ENCODE measurements at regions not wholly inside any gene's neighbourhood (a gene's known extent, or its start where the extent isn't known, plus 50 kb on each side); places are given as distances from the start of the nearest gene placed in this dataset.

DNA sequence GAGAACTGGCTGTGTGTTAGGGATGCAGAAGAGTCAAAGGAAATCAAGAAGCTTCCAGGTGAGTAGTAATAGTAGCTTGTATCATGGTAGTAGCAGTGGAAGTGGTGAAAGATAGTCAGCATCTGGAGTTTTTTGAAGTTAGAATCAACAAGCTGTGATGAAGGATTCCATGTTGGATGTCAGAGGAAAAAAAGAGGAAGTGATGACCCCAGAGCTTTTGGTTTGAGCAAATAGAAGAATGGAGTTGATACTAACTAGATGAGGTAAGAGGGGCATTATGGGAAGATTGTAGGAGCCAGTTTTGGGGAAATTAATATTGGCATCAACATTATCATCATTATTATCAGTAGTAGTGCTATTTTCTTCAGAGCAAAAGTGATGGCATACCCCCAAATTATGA lies 542.2 kb downstream of the XIRP2 start:
- Histone ChIP-seq H3K36me3 (no peaks in the 10 kb centered on the region), H3K4me1 (no peaks in the 10 kb centered on the region), H3K27ac (no peak overlapping the region), H3K9me3 (no peaks in the 10 kb centered on the region), H3K4me3 (no peak overlapping the region), H3K27me3 (no peaks in the 10 kb centered on the region)
- ATAC-seq, result no peak
- TF ChIP-seq, protein P1, sequence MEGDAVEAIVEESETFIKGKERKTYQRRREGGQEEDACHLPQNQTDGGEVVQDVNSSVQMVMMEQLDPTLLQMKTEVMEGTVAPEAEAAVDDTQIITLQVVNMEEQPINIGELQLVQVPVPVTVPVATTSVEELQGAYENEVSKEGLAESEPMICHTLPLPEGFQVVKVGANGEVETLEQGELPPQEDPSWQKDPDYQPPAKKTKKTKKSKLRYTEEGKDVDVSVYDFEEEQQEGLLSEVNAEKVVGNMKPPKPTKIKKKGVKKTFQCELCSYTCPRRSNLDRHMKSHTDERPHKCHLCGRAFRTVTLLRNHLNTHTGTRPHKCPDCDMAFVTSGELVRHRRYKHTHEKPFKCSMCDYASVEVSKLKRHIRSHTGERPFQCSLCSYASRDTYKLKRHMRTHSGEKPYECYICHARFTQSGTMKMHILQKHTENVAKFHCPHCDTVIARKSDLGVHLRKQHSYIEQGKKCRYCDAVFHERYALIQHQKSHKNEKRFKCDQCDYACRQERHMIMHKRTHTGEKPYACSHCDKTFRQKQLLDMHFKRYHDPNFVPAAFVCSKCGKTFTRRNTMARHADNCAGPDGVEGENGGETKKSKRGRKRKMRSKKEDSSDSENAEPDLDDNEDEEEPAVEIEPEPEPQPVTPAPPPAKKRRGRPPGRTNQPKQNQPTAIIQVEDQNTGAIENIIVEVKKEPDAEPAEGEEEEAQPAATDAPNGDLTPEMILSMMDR (IDR thresholded peaks at IDR 0.05), result no peak

- no peak overlapping the region for H3K27ac ChIP-seq
- H3K4me3 ChIP-seq, result no peak overlapping the region
- TF ChIP-seq, protein P1 (IDR thresholded peaks at IDR 0.05), result no peak
- no peak for TF ChIP-seq EP300 (IDR thresholded peaks at IDR 0.05)
- TF ChIP-seq POLR2AphosphoS5 (IDR thresholded peaks at IDR 0.05), result no peak
- TF ChIP-seq POLR2A (IDR thresholded peaks at IDR 0.05), result no peak
- H3K4me1 ChIP-seq, result no peaks in the 10 kb centered on the region
- 66 to 77% methylated on average over 8 of the region's 8 CpGs for WGBS, 2 donors (ENCODE audit: low coverage in 1 of 2)
- no peaks in the 10 kb centered on the region for H3K36me3 ChIP-seq
- no peak for ATAC-seq
- H3K27me3 ChIP-seq, result no peaks in the 10 kb centered on the region
- H3K9me3 ChIP-seq, result no peaks in the 10 kb centered on the region
These were observed 536.8 kb downstream of the XIRP2 start for GRCh38 chr2:167424803-167425755.

DNA sequence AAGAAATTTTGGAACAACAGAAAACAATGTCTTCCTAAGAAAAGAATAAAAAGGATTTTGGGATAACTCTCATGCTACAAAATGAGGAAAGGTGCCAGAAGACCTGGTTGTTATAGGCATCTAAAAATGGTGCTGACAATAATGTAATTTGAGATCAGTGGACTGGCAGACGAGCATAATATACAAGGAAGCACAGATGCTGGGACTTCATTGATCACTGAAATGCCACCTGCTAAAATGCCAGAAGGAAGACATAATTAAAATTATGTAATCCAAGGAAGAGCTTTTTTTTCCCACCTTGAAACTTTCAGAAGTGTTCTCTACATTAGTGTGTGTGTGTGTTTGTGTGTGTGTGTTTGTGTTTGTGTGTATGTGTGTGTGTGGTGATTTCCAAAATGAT lies 535.9 kb downstream of the XIRP2 start:
- H3K9me3 ChIP-seq, result no peaks in the 10 kb centered on the region
- 50 to 55% methylated on average over 1 of the region's 1 CpG for WGBS, 2 donors (ENCODE audit: low coverage in 1 of 2)
- H3K36me3 ChIP-seq, result no peaks in the 10 kb centered on the region

GRCh38 chr2:167423731-167424130 lies 535.5 kb downstream of the XIRP2 start:
- Histone ChIP-seq H3K4me1 (no peaks in the 10 kb centered on the region), H3K4me3 (no peak overlapping the region), H3K9me3 (no peaks in the 10 kb centered on the region), H3K36me3 (no peaks in the 10 kb centered on the region), H3K27me3 (no peaks in the 10 kb centered on the region), H3K27ac (no peak overlapping the region)
- TF ChIP-seq, protein P1 (IDR thresholded peaks at IDR 0.05), result no peak
- TF ChIP-seq POLR2AphosphoS5 (IDR thresholded peaks at IDR 0.05), result no peak
- no peak for TF ChIP-seq POLR2A (IDR thresholded peaks at IDR 0.05)
- no peak for TF ChIP-seq EP300 (IDR thresholded peaks at IDR 0.05)
- WGBS, 2 donors (ENCODE audit: low coverage in 1 of 2), result 30 to 52% methylated on average over 3 to 4 of the region's 4 CpGs
- ATAC-seq, result no peak

More for the DNA sequence above, 535.9 kb downstream of the XIRP2 start:
- no peak for ATAC-seq
- H3K4me3 ChIP-seq, result no peak overlapping the region
- no peak for TF ChIP-seq POLR2AphosphoS5 (IDR thresholded peaks at IDR 0.05)
- TF ChIP-seq, protein P1 (IDR thresholded peaks at IDR 0.05), result no peak
- no peak for TF ChIP-seq EP300 (IDR thresholded peaks at IDR 0.05)
- no peak for TF ChIP-seq POLR2A (IDR thresholded peaks at IDR 0.05)
- no peak overlapping the region for H3K27ac ChIP-seq
- no peaks in the 10 kb centered on the region for H3K27me3 ChIP-seq
- no peaks in the 10 kb centered on the region for H3K4me1 ChIP-seq

DNA sequence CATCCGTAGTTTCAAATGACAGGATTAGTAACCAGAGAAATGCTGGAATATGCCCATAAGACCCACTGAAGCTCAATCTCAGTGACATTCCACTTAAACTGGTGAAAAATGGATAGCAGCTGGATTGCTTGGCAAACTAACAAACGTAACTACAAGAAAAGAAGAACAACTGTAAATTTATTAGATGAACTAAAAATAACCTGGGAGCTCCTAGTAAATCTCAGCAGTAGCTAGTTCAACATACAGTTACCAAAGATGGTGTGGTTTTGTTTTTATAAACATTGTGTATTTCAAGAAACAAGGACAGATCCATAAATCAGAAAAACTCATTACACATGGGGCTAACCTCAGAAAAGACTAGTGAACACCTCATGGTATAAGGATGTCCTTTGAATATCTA lies 531.9 kb downstream of the XIRP2 start:
- Histone ChIP-seq H3K27me3 (no peaks in the 10 kb centered on the region), H3K4me3 (no peak overlapping the region), H3K4me1 (no peaks in the 10 kb centered on the region), H3K9me3 (no peaks in the 10 kb centered on the region), H3K36me3 (no peaks in the 10 kb centered on the region), H3K27ac (no peak overlapping the region)
- no peak for TF ChIP-seq POLR2A (IDR thresholded peaks at IDR 0.05)
- TF ChIP-seq, protein P1 (IDR thresholded peaks at IDR 0.05), result no peak
- TF ChIP-seq POLR2AphosphoS5 (IDR thresholded peaks at IDR 0.05), result no peak
- TF ChIP-seq EP300 (IDR thresholded peaks at IDR 0.05), result no peak
- no peak for ATAC-seq
- 15 to 29% methylated on average over 2 of the region's 2 CpGs for WGBS, 2 donors (ENCODE audit: low coverage in 1 of 2)
